ENCODE measurements at regions not wholly inside any gene's neighbourhood (a gene's known extent, or its start where the extent isn't known, plus 50 kb on each side); places are given as distances from the start of the nearest gene placed in this dataset.

GRCh38 chr7:142612237-142612881, 136.9 kb upstream of the PRSS1 start:
- H3K4me1 ChIP-seq (replicated peaks) = no peaks in the 10 kb centered on the region
- DNase-seq (ENCODE audit: low spot score) = no peak
- H3K4me3 ChIP-seq = no peak overlapping the region
- no peaks in the 10 kb centered on the region for H3K36me3 ChIP-seq
- TF ChIP-seq CTCF (IDR thresholded peaks at IDR 0.05) (no peak), POLR2AphosphoS5 (IDR thresholded peaks at IDR 0.05) (peak; percentile 8)
- H3K27me3 ChIP-seq (replicated peaks; ENCODE audit: insufficient read depth) = no peaks in the 10 kb centered on the region
- H3K9me3 ChIP-seq = no peaks in the 10 kb centered on the region
- 90% methylated on average over 1 of the region's 1 CpG for WGBS
- intact Hi-C loops (cut with DNase I) = no loop called here
- H3K27ac ChIP-seq = no peak overlapping the region

GRCh38 chr7:142611566-142612236, 137.6 kb upstream of the PRSS1 start:
- WGBS = 38% methylated on average over 8 of the region's 8 CpGs
- DNase-seq (ENCODE audit: low spot score) = no peak
- no peaks in the 10 kb centered on the region for H3K27me3 ChIP-seq (replicated peaks; ENCODE audit: insufficient read depth)
- H3K4me3 ChIP-seq = no peak overlapping the region
- no peaks in the 10 kb centered on the region for H3K36me3 ChIP-seq
- intact Hi-C loops (cut with DNase I) = no loop called here
- peak overlapping the region in 1 of 2 donors; percentile 14 for H3K27ac ChIP-seq
- H3K4me1 ChIP-seq (replicated peaks) = no peaks in the 10 kb centered on the region
- no peaks in the 10 kb centered on the region for H3K9me3 ChIP-seq
- TF ChIP-seq POLR2A (IDR thresholded peaks at IDR 0.05) (no peak), POLR2AphosphoS5 (IDR thresholded peaks at IDR 0.05) (no peak), CTCF (IDR thresholded peaks at IDR 0.05) (no peak)

GRCh38 chr7:142608630-142609428, 140.4 kb upstream of the PRSS1 start:
- WGBS = 84% methylated on average over 1 of the region's 1 CpG
- Histone ChIP-seq H3K36me3 (no peaks in the 10 kb centered on the region), H3K27me3 (replicated peaks; ENCODE audit: insufficient read depth) (no peaks in the 10 kb centered on the region), H3K9me3 (no peaks in the 10 kb centered on the region), H3K4me3 (no peak overlapping the region), H3K27ac (no peak overlapping the region), H3K4me1 (replicated peaks) (no peaks in the 10 kb centered on the region)
- TF ChIP-seq POLR2A (IDR thresholded peaks at IDR 0.05) = no peak
- no peak for TF ChIP-seq POLR2AphosphoS5 (IDR thresholded peaks at IDR 0.05)
- TF ChIP-seq CTCF (IDR thresholded peaks at IDR 0.05) = no peak
- intact Hi-C loops (cut with DNase I) = loop anchor here (10.0 kb wide), 1 partner anchor 176 kb away; no protein-coding TSS in a partner anchor
- no peak for DNase-seq (ENCODE audit: low spot score)

GRCh38 chr7:142607351-142607750, 141.9 kb upstream of the PRSS1 start:
- WGBS = 78% methylated on average over 3 of the region's 3 CpGs

More at GRCh38 chr7:142607351-142607750, 141.9 kb upstream of the PRSS1 start:
- Histone ChIP-seq H3K4me3 (no peak overlapping the region), H3K36me3 (no peaks in the 10 kb centered on the region), H3K4me1 (replicated peaks) (no peaks in the 10 kb centered on the region), H3K9me3 (no peaks in the 10 kb centered on the region), H3K27me3 (replicated peaks; ENCODE audit: insufficient read depth) (no peaks in the 10 kb centered on the region), H3K27ac (no peak overlapping the region)
- intact Hi-C loops (cut with DNase I) = loop anchor here (10.0 kb wide), 1 partner anchor 177 kb away; no protein-coding TSS in a partner anchor
- no peak for TF ChIP-seq POLR2AphosphoS5 (IDR thresholded peaks at IDR 0.05)
- TF ChIP-seq CTCF (IDR thresholded peaks at IDR 0.05) = no peak
- TF ChIP-seq POLR2A (IDR thresholded peaks at IDR 0.05) = no peak
- no peak for DNase-seq (ENCODE audit: low spot score)
